DOHH2 (cell line): ENCODE measurements at regions not wholly inside any gene's neighbourhood (a gene's known extent, or its start where the extent isn't known, plus 50 kb on each side); places are given as distances from the start of the nearest gene placed in this dataset.

Source experiments
- EZH2phosphoT487 ChIP-seq: fragments of 200-600 bp; sonication (generic); IDR thresholded peaks from 2 replicates; pipeline ENCODE4 v1.6.1; 2017; ENCODE audit warnings: borderline replicate concordance, mild to moderate bottlenecking, antibody characterized with exemption, low read length, moderate library complexity, mixed read lengths
- TF ChIP-seq, protein P1 (sequence below): fragments of 200-600 bp; sonication (generic); IDR thresholded peaks from one replicate; pipeline ENCODE4 v1.5.1; 2014; ENCODE audit warnings: antibody characterized with exemption, mild to moderate bottlenecking, low read depth, low read length; ENCODE audit not compliant: poor library complexity, severe bottlenecking

DNA sequence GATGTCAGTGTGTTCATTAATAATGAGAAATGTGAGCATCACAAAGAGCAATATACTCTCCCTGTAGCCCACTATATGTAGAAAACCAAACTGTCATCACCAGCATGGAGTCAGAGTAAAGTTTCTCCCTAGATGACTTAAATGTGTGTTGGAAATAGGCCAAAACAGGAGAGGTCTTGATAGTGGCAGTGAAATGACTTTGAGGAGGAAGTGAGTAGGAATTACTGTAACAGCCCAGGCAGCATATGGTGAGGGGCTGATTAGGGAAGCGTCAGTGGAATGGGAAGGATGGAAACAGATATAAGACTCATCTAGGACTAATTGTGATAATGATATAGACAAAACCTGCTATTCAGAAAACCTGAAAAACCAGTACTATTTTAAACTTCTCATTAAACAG is 83.9 kb downstream of the ATXN3L start:
- TF ChIP-seq, protein P1, sequence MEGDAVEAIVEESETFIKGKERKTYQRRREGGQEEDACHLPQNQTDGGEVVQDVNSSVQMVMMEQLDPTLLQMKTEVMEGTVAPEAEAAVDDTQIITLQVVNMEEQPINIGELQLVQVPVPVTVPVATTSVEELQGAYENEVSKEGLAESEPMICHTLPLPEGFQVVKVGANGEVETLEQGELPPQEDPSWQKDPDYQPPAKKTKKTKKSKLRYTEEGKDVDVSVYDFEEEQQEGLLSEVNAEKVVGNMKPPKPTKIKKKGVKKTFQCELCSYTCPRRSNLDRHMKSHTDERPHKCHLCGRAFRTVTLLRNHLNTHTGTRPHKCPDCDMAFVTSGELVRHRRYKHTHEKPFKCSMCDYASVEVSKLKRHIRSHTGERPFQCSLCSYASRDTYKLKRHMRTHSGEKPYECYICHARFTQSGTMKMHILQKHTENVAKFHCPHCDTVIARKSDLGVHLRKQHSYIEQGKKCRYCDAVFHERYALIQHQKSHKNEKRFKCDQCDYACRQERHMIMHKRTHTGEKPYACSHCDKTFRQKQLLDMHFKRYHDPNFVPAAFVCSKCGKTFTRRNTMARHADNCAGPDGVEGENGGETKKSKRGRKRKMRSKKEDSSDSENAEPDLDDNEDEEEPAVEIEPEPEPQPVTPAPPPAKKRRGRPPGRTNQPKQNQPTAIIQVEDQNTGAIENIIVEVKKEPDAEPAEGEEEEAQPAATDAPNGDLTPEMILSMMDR = no peak
- no peak for TF ChIP-seq EZH2phosphoT487
